LNCAP (cell line): ENCODE measurements at regions not wholly inside any gene's neighbourhood (a gene's known extent, or its start where the extent isn't known, plus 50 kb on each side); places are given as distances from the start of the nearest gene placed in this dataset.

Source experiments
- TF ChIP-seq, protein P1 (sequence below): fragments of 450-650 bp; IDR thresholded peaks from 2 replicates; pipeline ENCODE4 v1.5.1; 2017; ENCODE audit warnings: mild to moderate bottlenecking

DNA sequence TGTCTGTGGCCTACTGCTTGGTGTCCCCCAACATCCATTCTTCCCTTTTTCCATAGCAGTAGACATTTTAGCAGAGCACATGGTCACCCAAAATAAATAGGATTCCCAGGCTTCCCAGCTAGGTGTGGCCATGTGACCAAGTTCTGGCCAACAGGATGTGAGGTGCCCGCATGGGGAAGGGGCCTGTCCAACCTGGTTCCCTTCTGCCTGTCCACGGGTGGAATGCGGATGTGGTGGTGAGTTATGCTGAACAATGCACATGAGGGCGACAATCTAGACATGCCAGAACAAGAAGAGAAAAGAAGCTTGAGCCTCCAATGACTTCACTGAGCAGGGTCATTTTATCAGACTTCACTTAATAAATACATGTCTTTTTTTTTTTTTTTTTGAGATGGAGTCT is 77.6 kb upstream of the DLG1 start:
- TF ChIP-seq, protein P1, sequence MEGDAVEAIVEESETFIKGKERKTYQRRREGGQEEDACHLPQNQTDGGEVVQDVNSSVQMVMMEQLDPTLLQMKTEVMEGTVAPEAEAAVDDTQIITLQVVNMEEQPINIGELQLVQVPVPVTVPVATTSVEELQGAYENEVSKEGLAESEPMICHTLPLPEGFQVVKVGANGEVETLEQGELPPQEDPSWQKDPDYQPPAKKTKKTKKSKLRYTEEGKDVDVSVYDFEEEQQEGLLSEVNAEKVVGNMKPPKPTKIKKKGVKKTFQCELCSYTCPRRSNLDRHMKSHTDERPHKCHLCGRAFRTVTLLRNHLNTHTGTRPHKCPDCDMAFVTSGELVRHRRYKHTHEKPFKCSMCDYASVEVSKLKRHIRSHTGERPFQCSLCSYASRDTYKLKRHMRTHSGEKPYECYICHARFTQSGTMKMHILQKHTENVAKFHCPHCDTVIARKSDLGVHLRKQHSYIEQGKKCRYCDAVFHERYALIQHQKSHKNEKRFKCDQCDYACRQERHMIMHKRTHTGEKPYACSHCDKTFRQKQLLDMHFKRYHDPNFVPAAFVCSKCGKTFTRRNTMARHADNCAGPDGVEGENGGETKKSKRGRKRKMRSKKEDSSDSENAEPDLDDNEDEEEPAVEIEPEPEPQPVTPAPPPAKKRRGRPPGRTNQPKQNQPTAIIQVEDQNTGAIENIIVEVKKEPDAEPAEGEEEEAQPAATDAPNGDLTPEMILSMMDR, result no peak

DNA sequence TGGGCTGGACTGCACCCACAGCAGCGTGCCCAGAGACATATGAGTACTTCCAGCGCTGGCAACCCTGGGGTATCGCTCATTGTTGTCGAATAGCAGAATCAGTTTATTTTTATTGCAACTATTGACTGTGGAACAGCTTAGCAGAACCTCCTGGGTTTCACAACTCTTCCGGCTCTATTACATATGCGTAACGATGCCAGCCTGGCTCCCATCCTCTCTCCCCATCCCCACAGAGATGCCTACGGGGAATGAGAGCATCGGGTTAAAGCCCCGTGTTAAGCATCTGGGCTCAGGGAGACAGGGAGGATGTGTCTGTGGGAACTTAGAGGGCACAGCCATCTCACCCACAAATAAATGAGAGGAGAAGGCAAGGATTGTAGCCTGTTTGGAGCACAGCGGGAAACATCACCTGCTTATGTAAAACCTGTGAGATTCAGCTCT is 76.6 kb upstream of the DLG1 start:
- TF ChIP-seq, protein P1, result no peak

DNA sequence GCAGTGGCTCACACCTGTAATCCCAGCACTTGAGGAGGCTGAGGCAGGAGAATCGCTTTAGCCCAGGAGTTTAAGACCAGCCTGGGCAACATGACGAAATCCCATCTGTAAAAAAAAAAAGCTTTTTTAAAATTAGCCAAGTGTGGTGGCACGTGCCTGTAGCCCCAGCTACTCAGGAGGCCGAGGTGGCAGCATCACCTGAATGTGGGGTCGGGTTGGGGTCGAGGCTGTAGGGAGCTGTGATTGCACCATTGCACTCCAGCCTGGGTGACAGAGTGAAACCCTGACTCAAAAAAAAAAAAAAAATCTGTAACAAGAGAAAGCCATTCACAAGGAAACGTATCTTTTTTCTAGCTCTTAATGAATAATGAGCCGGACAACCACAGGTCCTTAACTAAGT is 74.7 kb upstream of the DLG1 start:
- TF ChIP-seq, protein P1, result no peak

DNA sequence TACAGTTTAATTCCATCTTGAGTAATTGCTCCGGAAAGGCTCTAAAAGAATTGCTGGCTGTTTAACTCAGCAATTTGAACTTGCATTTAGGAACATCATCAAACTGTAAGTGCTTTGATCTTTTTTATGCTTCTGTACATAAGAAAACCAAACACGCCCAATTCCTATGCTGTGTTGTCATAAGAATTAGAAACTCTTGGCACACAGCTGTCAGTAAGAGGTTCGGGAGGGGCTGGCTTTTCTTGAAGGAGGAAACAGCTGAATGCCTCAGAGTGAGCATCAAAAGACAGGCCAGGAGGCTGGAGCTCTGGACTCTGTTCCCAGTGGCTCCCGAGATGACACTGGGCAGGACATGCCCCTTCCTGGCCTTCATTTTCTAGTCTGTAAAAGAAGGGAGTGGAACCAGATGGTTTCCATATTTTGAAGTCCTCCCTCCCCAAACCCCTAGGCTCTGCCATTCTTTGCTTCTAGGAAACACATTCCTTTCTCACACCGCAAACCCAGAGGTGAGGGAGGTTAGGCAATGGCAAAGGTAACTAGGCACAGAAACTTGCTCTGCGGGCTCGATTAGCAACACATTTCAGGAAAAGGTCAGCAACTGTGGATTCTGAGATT is 73.7 kb upstream of the DLG1 start:
- TF ChIP-seq, protein P1, result no peak

DNA sequence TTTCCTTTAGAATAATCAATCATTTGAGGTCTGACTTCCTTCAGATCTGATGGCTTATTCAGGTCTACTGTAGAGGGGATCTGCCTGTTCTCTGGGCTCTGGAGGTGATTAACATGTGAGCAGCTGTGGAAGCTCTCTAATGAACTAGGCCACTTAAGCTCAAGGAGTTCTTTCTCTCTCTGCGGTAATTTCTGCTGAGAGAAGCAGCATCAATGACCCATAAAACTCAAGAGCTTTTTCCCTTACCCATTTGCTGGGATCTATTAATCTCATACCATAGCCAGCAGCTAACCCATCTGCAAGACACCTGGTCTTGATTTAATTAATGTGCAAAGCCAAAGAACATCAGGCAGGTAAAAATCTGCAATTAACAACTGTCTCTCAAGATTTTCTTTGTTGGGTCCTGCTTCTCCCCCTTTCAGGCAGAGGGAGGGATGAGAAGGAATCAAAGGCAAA is 73.2 kb upstream of the DLG1 start:
- TF ChIP-seq, protein P1, result no peak

DNA sequence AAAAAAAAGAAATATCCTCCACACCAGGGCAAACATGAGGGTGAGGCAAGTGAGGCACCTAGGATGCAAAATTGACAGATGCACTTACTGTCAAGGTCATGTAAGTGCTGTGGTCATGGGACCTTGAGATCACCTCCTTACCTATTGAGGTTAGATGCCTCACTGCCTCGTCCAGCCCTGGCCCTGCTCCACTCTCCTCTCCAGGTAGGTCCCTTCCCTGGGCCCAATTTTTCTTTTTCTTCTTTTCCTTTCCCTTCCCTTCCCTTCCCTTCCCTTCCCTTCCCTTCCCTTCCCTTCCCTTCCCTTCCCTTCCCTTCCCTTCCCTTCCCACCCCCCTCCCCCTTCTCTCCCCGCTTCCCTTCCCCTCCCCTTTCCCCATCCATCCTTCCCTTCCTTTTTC is 71.1 kb upstream of the DLG1 start:
- TF ChIP-seq, protein P1, result no peak

DNA sequence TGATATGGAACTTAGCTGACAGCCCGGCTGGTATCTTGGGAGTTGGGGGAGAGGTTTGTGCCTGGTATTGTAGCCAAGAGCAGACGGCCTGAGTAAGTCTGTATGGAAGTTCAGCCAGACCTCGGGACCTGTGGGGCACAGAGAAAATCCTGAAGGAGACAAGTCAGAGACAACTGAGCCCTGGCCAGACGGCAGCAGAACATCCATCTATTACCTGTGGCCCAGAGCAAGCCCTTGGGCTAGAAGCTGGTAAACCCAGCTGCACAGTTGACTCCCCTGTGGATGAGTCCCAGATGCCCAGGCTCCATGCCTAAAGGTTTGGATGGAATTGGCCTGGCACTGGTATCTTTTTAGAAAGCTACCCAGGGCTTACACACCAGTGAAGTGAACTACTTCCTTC is 70.4 kb upstream of the DLG1 start:
- TF ChIP-seq, protein P1, result no peak

DNA sequence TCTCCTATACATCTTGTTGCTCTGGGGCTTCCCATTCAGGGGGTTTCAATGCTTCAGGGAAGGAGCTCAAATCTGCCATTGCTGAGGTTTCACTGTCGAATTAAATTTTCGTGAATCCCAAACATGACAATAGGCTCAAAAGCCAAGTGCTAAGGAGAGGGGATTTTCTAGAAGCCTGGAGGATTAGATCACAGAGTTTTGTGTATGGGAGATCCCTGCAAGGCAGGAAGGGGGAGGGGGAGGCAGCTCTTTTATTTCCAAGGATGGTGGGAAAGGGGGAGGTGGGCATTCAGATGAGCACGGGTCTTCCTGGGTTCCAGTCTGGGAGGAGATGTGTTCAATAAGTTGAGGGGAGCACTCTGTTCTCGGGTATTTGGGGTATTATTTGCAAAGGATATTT is 69.9 kb upstream of the DLG1 start:
- TF ChIP-seq, protein P1, result no peak
